GM23338 (cell line): ENCODE measurements at regions not wholly inside any gene's neighbourhood (a gene's known extent, or its start where the extent isn't known, plus 50 kb on each side); places are given as distances from the start of the nearest gene placed in this dataset.

Experiments used
- ATAC-seq: fragments of 200-7000 bp; cut with Tn5 transposase; 3 replicates; pipeline ENCODE4 v1.9.1; 2020
- DNase-seq: peaks from one replicate; pipeline ENCODE4 v3.0.0-alpha.2; 2015; ENCODE audit warnings: low spot score
- H2AFZ ChIP-seq: fragments of 200-600 bp; sonication (generic); 2 replicates; pipeline ENCODE4 v1.8.0; 2016; ENCODE audit warnings: antibody characterized with exemption, mild to moderate bottlenecking, moderate library complexity
- H3F3A ChIP-seq: fragments of 200-600 bp; sonication (generic); replicated peaks from 2 replicates; pipeline ENCODE4 v1.8.0; 2017; ENCODE audit warnings: antibody characterized with exemption, mixed run types, low read depth
- H3K27ac ChIP-seq: fragments of 200-600 bp; sonication (generic); 2 replicates; pipeline ENCODE4 v1.6.1; 2016; ENCODE audit warnings: low read depth
- H3K27me3 ChIP-seq: fragments of 200-600 bp; sonication (generic); 2 replicates; pipeline ENCODE4 v1.8.0; 2016; ENCODE audit warnings: mild to moderate bottlenecking, mixed run types, moderate library complexity; ENCODE audit not compliant: insufficient read depth
- H3K36me3 ChIP-seq: fragments of 200-600 bp; sonication (generic); 2 replicates; pipeline ENCODE4 v1.8.0; 2016; ENCODE audit warnings: mild to moderate bottlenecking; ENCODE audit not compliant: insufficient read depth
- H3K4me1 ChIP-seq: fragments of 200-600 bp; sonication (generic); 2 replicates; pipeline ENCODE4 v1.8.0; 2016; ENCODE audit warnings: mild to moderate bottlenecking, moderate library complexity; ENCODE audit not compliant: insufficient read depth
- H3K4me2 ChIP-seq: fragments of 200-600 bp; sonication (generic); 2 replicates; pipeline ENCODE4 v1.7.1; 2017; ENCODE audit warnings: mixed run types
- H3K4me3 ChIP-seq: fragments of 200-600 bp; sonication (generic); 2 replicates; pipeline ENCODE4 v1.6.1; 2016; ENCODE audit warnings: mixed run types
- H3K79me2 ChIP-seq: fragments of 200-600 bp; sonication (generic); replicated peaks from 2 replicates; pipeline ENCODE4 v1.8.0; 2017; ENCODE audit warnings: mild to moderate bottlenecking; ENCODE audit not compliant: insufficient read depth
- H3K9me2 ChIP-seq: fragments of 200-600 bp; sonication (generic); 2 replicates; pipeline ENCODE4 v1.8.0; 2017; ENCODE audit not compliant: insufficient read depth
- H4K20me1 ChIP-seq: fragments of 200-600 bp; sonication (generic); replicated peaks from 2 replicates; pipeline ENCODE4 v1.8.0; 2017; ENCODE audit warnings: mild to moderate bottlenecking; ENCODE audit not compliant: insufficient read depth
- H3K27ac Mint-ChIP-seq: 2 replicates; pipeline ENCODE4 v1.8.0; 2020; ENCODE audit warnings: inconsistent platforms, mild to moderate bottlenecking, moderate library complexity, mixed read lengths
- H3K27me3 Mint-ChIP-seq: 3 replicates; pipeline ENCODE4 v1.8.0; 2022; ENCODE audit warnings: low read depth, mild to moderate bottlenecking, moderate library complexity, mixed read lengths, inconsistent platforms; ENCODE audit not compliant: insufficient read depth, poor library complexity
- H3K36me3 Mint-ChIP-seq: 3 replicates; pipeline ENCODE4 v1.8.0; 2021; ENCODE audit warnings: low read depth, mild to moderate bottlenecking, inconsistent platforms, moderate library complexity, mixed read lengths
- H3K4me1 Mint-ChIP-seq: 3 replicates; pipeline ENCODE4 v1.8.0; 2020; ENCODE audit warnings: mild to moderate bottlenecking, inconsistent platforms, mixed read lengths
- H3K4me3 Mint-ChIP-seq: 3 replicates; pipeline ENCODE4 v1.8.0; 2021; ENCODE audit warnings: moderate library complexity, mild to moderate bottlenecking, inconsistent platforms, mixed read lengths
- H3K9me3 Mint-ChIP-seq: 3 replicates; pipeline ENCODE4 v1.8.0; 2020; ENCODE audit warnings: moderate library complexity, mild to moderate bottlenecking, inconsistent platforms, mixed read lengths
- CREB1 ChIP-seq: fragments of 250-450 bp; sonication (Bioruptor Pico); IDR thresholded peaks from 2 replicates; pipeline ENCODE4 v1.5.0; 2020; ENCODE audit warnings: low read depth, mild to moderate bottlenecking, moderate library complexity
- EZH2 ChIP-seq: fragments of 200-600 bp; sonication (generic); IDR thresholded peaks from one replicate; pipeline ENCODE4 v1.8.0; 2017; ENCODE audit warnings: antibody characterized with exemption, mild to moderate bottlenecking, low read depth; ENCODE audit not compliant: unreplicated experiment
- EZH2phosphoT487 ChIP-seq: fragments of 200-600 bp; sonication (generic); IDR thresholded peaks from one replicate; pipeline ENCODE4 v1.8.1; 2018; ENCODE audit warnings: antibody characterized with exemption; ENCODE audit not compliant: unreplicated experiment
- JUNB ChIP-seq: IDR thresholded peaks from one replicate; pipeline ENCODE4 v1.6.1; 2016; ENCODE audit warnings: antibody characterized with exemption; ENCODE audit not compliant: unreplicated experiment
- NANOG ChIP-seq: IDR thresholded peaks from 2 replicates; pipeline ENCODE4 v1.6.1; 2016; ENCODE audit warnings: antibody characterized with exemption, borderline replicate concordance
- POLR2AphosphoS5 ChIP-seq: IDR thresholded peaks from 2 replicates; pipeline ENCODE4 v1.6.1; 2016; ENCODE audit warnings: antibody characterized with exemption, low read depth
- STAT1 ChIP-seq: IDR thresholded peaks from one replicate; pipeline ENCODE4 v1.6.1; 2016; ENCODE audit warnings: antibody characterized with exemption; ENCODE audit not compliant: unreplicated experiment
- ZNF114 ChIP-seq: fragments of 250-450 bp; sonication (Bioruptor Pico); IDR thresholded peaks from 2 replicates; pipeline ENCODE4 v1.5.0; 2020; ENCODE audit warnings: mild to moderate bottlenecking, moderate library complexity
- ZNF331 ChIP-seq: fragments of 250-450 bp; sonication (Bioruptor Pico); IDR thresholded peaks from 2 replicates; pipeline ENCODE4 v1.5.0; 2020; ENCODE audit warnings: low read depth, mild to moderate bottlenecking, moderate library complexity
- TF ChIP-seq, protein P1 (sequence below): IDR thresholded peaks from 2 replicates; pipeline ENCODE4 v1.6.1; 2016; ENCODE audit warnings: antibody characterized with exemption
- TF ChIP-seq, protein P2 (sequence below): IDR thresholded peaks from one replicate; pipeline ENCODE4 v1.6.1; 2018; ENCODE audit warnings: antibody characterized with exemption; ENCODE audit not compliant: unreplicated experiment
- TF ChIP-seq, protein P3 (sequence below): fragments of 250-450 bp; sonication (Bioruptor Pico); IDR thresholded peaks from 2 replicates; pipeline ENCODE4 v1.5.0; 2020; ENCODE audit warnings: mild to moderate bottlenecking, moderate library complexity
- TF ChIP-seq, protein P4 (sequence below), 2 experiments: fragments of 200-600 bp in 1 of 2; sonication (generic) in 1 of 2; conservative IDR thresholded peaks; 2 replicates each; pipeline versions ENCODE4 v1.5.1 to v1.6.1; 2016 to 2017; ENCODE audit warnings: antibody characterized with exemption in 2 of 2, low read depth in 2 of 2, mild to moderate bottlenecking in 2 of 2, moderate library complexity in 1 of 2

DNA sequence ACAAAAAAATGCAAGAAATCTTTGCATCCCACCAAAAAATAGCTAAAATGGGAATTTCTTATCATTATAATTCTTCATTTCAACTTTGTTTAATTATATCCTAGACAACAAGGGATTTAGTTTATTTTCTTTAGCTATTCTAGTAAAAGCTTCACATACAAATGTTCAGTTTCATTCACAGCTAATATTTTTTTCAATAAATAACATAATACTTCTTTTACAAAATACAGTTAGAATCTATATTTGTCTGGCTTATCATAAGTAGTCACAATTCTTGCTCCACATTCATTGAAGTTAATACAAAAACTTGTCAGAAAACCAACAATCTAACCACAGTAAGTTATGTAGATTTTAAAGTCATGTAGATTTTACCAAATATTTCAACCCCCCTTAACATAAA, 414.4 kb downstream of the FAT4 start (continued):
- no peak for TF ChIP-seq JUNB
- TF ChIP-seq ZNF331 (CRISPR knock-in tag), result no peak
- TF ChIP-seq CREB1, result no peak

DNA sequence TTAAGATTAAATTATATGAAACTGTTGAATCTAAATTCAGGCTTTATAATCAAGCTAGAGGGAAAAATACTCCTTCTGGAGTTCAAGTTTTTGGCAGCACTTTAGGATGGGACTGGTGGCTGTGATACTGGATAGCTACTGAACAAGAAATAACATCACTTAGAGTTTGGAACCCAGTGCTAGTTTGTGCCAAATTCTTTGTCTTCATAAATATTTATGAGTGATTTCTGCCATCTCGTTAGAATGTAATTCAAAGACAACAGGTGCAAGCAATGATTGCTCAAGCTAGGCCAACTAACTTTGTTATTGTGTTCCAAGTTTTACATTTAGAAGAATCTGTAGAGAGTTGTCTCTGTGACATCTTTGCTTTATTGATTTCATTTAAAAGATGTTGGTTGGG, 417.9 kb downstream of the FAT4 start:
- H3K4me2 ChIP-seq, result no peak overlapping the region
- no peak for DNase-seq
- H4K20me1 ChIP-seq, result no peaks in the 10 kb centered on the region
- Mint-ChIP-seq H3K9me3 (no peaks in the 10 kb centered on the region), H3K27ac (no peak overlapping the region), H3K36me3 (peaks cover 7% of the 10 kb centered on the region; the same call in 2 of the 3 replicates), H3K4me3 (no peak overlapping the region), H3K4me1 (peaks cover 54% of the 10 kb centered on the region), H3K27me3 (no peaks in the 10 kb centered on the region)
- peaks cover 27% of the 10 kb centered on the region for H3K4me1 ChIP-seq
- no peak for TF ChIP-seq ZNF331 (CRISPR knock-in tag)
- no peak for TF ChIP-seq ZNF114 (CRISPR knock-in tag)
- TF ChIP-seq, protein P1, sequence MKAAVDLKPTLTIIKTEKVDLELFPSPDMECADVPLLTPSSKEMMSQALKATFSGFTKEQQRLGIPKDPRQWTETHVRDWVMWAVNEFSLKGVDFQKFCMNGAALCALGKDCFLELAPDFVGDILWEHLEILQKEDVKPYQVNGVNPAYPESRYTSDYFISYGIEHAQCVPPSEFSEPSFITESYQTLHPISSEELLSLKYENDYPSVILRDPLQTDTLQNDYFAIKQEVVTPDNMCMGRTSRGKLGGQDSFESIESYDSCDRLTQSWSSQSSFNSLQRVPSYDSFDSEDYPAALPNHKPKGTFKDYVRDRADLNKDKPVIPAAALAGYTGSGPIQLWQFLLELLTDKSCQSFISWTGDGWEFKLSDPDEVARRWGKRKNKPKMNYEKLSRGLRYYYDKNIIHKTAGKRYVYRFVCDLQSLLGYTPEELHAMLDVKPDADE, result no peak
- TF ChIP-seq EZH2, result no peak
- TF ChIP-seq, protein P2, sequence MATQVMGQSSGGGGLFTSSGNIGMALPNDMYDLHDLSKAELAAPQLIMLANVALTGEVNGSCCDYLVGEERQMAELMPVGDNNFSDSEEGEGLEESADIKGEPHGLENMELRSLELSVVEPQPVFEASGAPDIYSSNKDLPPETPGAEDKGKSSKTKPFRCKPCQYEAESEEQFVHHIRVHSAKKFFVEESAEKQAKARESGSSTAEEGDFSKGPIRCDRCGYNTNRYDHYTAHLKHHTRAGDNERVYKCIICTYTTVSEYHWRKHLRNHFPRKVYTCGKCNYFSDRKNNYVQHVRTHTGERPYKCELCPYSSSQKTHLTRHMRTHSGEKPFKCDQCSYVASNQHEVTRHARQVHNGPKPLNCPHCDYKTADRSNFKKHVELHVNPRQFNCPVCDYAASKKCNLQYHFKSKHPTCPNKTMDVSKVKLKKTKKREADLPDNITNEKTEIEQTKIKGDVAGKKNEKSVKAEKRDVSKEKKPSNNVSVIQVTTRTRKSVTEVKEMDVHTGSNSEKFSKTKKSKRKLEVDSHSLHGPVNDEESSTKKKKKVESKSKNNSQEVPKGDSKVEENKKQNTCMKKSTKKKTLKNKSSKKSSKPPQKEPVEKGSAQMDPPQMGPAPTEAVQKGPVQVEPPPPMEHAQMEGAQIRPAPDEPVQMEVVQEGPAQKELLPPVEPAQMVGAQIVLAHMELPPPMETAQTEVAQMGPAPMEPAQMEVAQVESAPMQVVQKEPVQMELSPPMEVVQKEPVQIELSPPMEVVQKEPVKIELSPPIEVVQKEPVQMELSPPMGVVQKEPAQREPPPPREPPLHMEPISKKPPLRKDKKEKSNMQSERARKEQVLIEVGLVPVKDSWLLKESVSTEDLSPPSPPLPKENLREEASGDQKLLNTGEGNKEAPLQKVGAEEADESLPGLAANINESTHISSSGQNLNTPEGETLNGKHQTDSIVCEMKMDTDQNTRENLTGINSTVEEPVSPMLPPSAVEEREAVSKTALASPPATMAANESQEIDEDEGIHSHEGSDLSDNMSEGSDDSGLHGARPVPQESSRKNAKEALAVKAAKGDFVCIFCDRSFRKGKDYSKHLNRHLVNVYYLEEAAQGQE, result no peak
- TF ChIP-seq, protein P3, sequence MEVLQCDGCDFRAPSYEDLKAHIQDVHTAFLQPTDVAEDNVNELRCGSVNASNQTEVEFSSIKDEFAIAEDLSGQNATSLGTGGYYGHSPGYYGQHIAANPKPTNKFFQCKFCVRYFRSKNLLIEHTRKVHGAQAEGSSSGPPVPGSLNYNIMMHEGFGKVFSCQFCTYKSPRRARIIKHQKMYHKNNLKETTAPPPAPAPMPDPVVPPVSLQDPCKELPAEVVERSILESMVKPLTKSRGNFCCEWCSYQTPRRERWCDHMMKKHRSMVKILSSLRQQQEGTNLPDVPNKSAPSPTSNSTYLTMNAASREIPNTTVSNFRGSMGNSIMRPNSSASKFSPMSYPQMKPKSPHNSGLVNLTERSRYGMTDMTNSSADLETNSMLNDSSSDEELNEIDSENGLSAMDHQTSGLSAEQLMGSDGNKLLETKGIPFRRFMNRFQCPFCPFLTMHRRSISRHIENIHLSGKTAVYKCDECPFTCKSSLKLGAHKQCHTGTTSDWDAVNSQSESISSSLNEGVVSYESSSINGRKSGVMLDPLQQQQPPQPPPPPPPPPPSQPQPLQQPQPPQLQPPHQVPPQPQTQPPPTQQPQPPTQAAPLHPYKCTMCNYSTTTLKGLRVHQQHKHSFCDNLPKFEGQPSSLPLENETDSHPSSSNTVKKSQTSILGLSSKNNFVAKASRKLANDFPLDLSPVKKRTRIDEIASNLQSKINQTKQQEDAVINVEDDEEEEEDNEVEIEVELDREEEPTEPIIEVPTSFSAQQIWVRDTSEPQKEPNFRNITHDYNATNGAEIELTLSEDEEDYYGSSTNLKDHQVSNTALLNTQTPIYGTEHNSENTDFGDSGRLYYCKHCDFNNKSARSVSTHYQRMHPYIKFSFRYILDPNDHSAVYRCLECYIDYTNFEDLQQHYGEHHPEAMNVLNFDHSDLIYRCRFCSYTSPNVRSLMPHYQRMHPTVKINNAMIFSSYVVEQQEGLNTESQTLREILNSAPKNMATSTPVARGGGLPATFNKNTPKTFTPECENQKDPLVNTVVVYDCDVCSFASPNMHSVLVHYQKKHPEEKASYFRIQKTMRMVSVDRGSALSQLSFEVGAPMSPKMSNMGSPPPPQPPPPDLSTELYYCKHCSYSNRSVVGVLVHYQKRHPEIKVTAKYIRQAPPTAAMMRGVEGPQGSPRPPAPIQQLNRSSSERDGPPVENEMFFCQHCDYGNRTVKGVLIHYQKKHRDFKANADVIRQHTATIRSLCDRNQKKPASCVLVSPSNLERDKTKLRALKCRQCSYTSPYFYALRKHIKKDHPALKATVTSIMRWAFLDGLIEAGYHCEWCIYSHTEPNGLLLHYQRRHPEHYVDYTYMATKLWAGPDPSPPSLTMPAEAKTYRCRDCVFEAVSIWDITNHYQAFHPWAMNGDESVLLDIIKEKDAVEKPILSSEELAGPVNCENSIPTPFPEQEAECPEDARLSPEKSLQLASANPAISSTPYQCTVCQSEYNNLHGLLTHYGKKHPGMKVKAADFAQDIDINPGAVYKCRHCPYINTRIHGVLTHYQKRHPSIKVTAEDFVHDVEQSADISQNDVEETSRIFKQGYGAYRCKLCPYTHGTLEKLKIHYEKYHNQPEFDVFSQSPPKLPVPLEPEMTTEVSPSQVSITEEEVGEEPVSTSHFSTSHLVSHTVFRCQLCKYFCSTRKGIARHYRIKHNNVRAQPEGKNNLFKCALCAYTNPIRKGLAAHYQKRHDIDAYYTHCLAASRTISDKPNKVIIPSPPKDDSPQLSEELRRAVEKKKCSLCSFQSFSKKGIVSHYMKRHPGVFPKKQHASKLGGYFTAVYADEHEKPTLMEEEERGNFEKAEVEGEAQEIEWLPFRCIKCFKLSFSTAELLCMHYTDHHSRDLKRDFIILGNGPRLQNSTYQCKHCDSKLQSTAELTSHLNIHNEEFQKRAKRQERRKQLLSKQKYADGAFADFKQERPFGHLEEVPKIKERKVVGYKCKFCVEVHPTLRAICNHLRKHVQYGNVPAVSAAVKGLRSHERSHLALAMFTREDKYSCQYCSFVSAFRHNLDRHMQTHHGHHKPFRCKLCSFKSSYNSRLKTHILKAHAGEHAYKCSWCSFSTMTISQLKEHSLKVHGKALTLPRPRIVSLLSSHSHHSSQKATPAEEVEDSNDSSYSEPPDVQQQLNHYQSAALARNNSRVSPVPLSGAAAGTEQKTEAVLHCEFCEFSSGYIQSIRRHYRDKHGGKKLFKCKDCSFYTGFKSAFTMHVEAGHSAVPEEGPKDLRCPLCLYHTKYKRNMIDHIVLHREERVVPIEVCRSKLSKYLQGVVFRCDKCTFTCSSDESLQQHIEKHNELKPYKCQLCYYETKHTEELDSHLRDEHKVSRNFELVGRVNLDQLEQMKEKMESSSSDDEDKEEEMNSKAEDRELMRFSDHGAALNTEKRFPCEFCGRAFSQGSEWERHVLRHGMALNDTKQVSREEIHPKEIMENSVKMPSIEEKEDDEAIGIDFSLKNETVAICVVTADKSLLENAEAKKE (CRISPR knock-in tag), result no peak
- no peak for TF ChIP-seq JUNB
- TF ChIP-seq STAT1, result no peak
- TF ChIP-seq NANOG, result no peak
- no peak for TF ChIP-seq POLR2AphosphoS5
- TF ChIP-seq, protein P4, sequence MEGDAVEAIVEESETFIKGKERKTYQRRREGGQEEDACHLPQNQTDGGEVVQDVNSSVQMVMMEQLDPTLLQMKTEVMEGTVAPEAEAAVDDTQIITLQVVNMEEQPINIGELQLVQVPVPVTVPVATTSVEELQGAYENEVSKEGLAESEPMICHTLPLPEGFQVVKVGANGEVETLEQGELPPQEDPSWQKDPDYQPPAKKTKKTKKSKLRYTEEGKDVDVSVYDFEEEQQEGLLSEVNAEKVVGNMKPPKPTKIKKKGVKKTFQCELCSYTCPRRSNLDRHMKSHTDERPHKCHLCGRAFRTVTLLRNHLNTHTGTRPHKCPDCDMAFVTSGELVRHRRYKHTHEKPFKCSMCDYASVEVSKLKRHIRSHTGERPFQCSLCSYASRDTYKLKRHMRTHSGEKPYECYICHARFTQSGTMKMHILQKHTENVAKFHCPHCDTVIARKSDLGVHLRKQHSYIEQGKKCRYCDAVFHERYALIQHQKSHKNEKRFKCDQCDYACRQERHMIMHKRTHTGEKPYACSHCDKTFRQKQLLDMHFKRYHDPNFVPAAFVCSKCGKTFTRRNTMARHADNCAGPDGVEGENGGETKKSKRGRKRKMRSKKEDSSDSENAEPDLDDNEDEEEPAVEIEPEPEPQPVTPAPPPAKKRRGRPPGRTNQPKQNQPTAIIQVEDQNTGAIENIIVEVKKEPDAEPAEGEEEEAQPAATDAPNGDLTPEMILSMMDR (conservative IDR thresholded peaks at IDR 0.05; ENCODE audit: low read depth in 2 of 2), result no peak
- TF ChIP-seq CREB1, result no peak
- TF ChIP-seq EZH2phosphoT487, result no peak
- H3K36me3 ChIP-seq, result no peaks in the 10 kb centered on the region
- ATAC-seq, result no peak
- H3K9me2 ChIP-seq, result no peaks in the 10 kb centered on the region
- no peaks in the 10 kb centered on the region for H3K27me3 ChIP-seq
- no peak overlapping the region for H3K4me3 ChIP-seq
- H3K27ac ChIP-seq, result no peak overlapping the region
- no peaks in the 10 kb centered on the region for H3F3A ChIP-seq
- H2AFZ ChIP-seq, result no peak overlapping the region
- H3K79me2 ChIP-seq, result no peaks in the 10 kb centered on the region
